Kidney (tissue), 13 donors: ENCODE measurements at regions not wholly inside any gene's neighbourhood (a gene's known extent, or its start where the extent isn't known, plus 50 kb on each side); places are given as distances from the start of the nearest gene placed in this dataset.
"Not testable (repeated sequence)": the region's sequence is repeated elsewhere in the genome, so short reads cannot be mapped to it uniquely, and the experiment has no call there.

Source experiments
- DNase-seq, 5 donors: peaks; one replicate each; pipeline ENCODE4 v3.0.0-alpha.2; 2013 to 2020
- FAIRE-seq: peaks from 2 replicates; lab custom pipeline; 2012; peaks lifted over from hg19 to GRCh38; lab: Jason Lieb, UNC
- H3K27ac ChIP-seq, 2 donors: one replicate each; pipeline ENCODE4 v1.7.0; 2013; ENCODE audit warnings: low read depth in 2 of 2, low read length in 2 of 2, inconsistent platforms in 1 of 2
- H3K27me3 ChIP-seq: one replicate; pipeline ENCODE4 v1.7.1; 2013; ENCODE audit warnings: low read length, inconsistent platforms; ENCODE audit not compliant: control insufficient read depth, insufficient read depth
- H3K36me3 ChIP-seq, 3 donors: one replicate each; pipeline versions ENCODE4 v1.7.0 to v1.7.1; 2013; ENCODE audit warnings: low read length in 3 of 3, control low read depth in 1 of 3, inconsistent platforms in 1 of 3; ENCODE audit not compliant: insufficient read depth in 3 of 3, control insufficient read depth in 2 of 3
- H3K4me1 ChIP-seq, 3 donors: one replicate each; pipeline versions ENCODE4 v1.7.0 to v1.7.1; 2013; ENCODE audit warnings: low read length in 3 of 3, inconsistent platforms in 1 of 3, low read depth in 1 of 3; ENCODE audit not compliant: control insufficient read depth in 2 of 3, insufficient read depth in 2 of 3
- H3K4me3 ChIP-seq, 3 donors: one replicate each; pipeline versions ENCODE4 v1.7.0 to v1.8.1; 2013; ENCODE audit warnings: low read length in 3 of 3, control low read depth in 1 of 3, inconsistent platforms in 1 of 3
- H3K9ac ChIP-seq, 3 donors: one replicate each; pipeline versions ENCODE4 v1.7.0 to v1.7.1; 2013; ENCODE audit warnings: low read length in 3 of 3, control low read depth in 1 of 3, inconsistent platforms in 1 of 3
- H3K9me3 ChIP-seq, 3 donors: one replicate each; pipeline versions ENCODE4 v1.7.0 to v1.7.1; 2013; ENCODE audit warnings: low read length in 3 of 3, control low read depth in 1 of 3, inconsistent platforms in 1 of 3; ENCODE audit not compliant: control insufficient read depth in 2 of 3, insufficient read depth in 1 of 3
- CTCF ChIP-seq: IDR thresholded peaks from 3 replicates; pipeline ENCODE4 v1.5.1; 2012; ENCODE audit warnings: mild to moderate bottlenecking, moderate library complexity, borderline replicate concordance; ENCODE audit not compliant: insufficient read depth; ENCODE audit errors: extremely low read depth
- intact Hi-C: fragments of 100-400 bp; cut with DNase I; formaldehyde crosslinking; loops from one replicate; pipeline ENCODE4 v1.11.1; 2022
- donor health status: control.
- donor health status: control.
- donor health status: control.
- donor health status: control.
- donor health status: control.
- donor health status: DM: yes; HTN: yes; CAD: no.
- donor health status: Normal renal cell carcinoma (clear cell type).

GRCh38 chr5:12522116-12522515 lies 617.9 kb upstream of the CTNND2 start:
- H3K9me3 ChIP-seq = no peaks in the 10 kb centered on the region
- no peak for TF ChIP-seq CTCF
- FAIRE-seq (no peak), DNase-seq (no peak)
- no peak overlapping the region for H3K4me3 ChIP-seq
- H3K4me1 ChIP-seq = no peaks in the 10 kb centered on the region
- H3K27me3 ChIP-seq = no peaks in the 10 kb centered on the region
- H3K9ac ChIP-seq = no peak overlapping the region
- intact Hi-C loops = no loop called here
- H3K27ac ChIP-seq = no peak overlapping the region
- no peaks in the 10 kb centered on the region for H3K36me3 ChIP-seq

- H3K27me3 ChIP-seq, intact Hi-C loops, H3K36me3 ChIP-seq, FAIRE-seq, H3K27ac ChIP-seq, DNase-seq, H3K4me1 ChIP-seq, H3K4me3 ChIP-seq, H3K9ac ChIP-seq, H3K9me3 ChIP-seq: not testable (repeated sequence)
These were observed 600.7 kb upstream of the CTNND2 start for GRCh38 chr5:12504983-12505382.

- intact Hi-C loops = no loop called here
- DNase-seq (no peak), FAIRE-seq (no peak)
These were observed 583.9 kb upstream of the CTNND2 start for GRCh38 chr5:12488161-12488560.

GRCh38 chr5:12480487-12480886 lies 576.2 kb upstream of the CTNND2 start:
- Histone ChIP-seq H3K4me3 (no peak overlapping the region), H3K9me3 (no peaks in the 10 kb centered on the region), H3K36me3 (no peaks in the 10 kb centered on the region), H3K27me3 (no peaks in the 10 kb centered on the region), H3K9ac (no peak overlapping the region), H3K27ac (no peak overlapping the region), H3K4me1 (no peaks in the 10 kb centered on the region)
- no peak for TF ChIP-seq CTCF
- DNase-seq (no peak), FAIRE-seq (no peak)
- intact Hi-C loops = no loop called here

More at GRCh38 chr5:12488161-12488560, 583.9 kb upstream of the CTNND2 start:
- Histone ChIP-seq H3K27ac (no peak overlapping the region), H3K9ac (no peak overlapping the region), H3K9me3 (no peaks in the 10 kb centered on the region), H3K27me3 (no peaks in the 10 kb centered on the region), H3K36me3 (no peaks in the 10 kb centered on the region), H3K4me3 (no peak overlapping the region), H3K4me1 (no peaks in the 10 kb centered on the region)
- TF ChIP-seq CTCF = no peak
